Uterus (tissue), 2 donors: ENCODE measurements at regions not wholly inside any gene's neighbourhood (a gene's known extent, or its start where the extent isn't known, plus 50 kb on each side); places are given as distances from the start of the nearest gene placed in this dataset.

Source experiments
- CTCF ChIP-seq, 4 experiments: fragments of 200-600 bp in 2 of 4; fragments of 450-650 bp in 2 of 4; sonication (generic) in 2 of 4; IDR thresholded peaks; one replicate each; pipeline ENCODE4 v1.5.1; 2016 to 2019; ENCODE audit warnings: antibody characterized with exemption in 4 of 4, mild to moderate bottlenecking in 2 of 4, moderate library complexity in 1 of 4
- POLR2A ChIP-seq, 2 donors: fragments of 450-650 bp; IDR thresholded peaks; one replicate each; pipeline ENCODE4 v1.6.1; 2016; ENCODE audit warnings: antibody characterized with exemption in 2 of 2, mild to moderate bottlenecking in 1 of 2, moderate library complexity in 1 of 2

GRCh38 chr12:89919241-89919906 is 210.7 kb upstream of the ATP2B1 start:
- no peak for TF ChIP-seq CTCF (IDR thresholded peaks at IDR 0.05)
- TF ChIP-seq POLR2A (IDR thresholded peaks at IDR 0.05) = no peak
